Karpas-422 (cell line): ENCODE measurements at regions not wholly inside any gene's neighbourhood (a gene's known extent, or its start where the extent isn't known, plus 50 kb on each side); places are given as distances from the start of the nearest gene placed in this dataset.

ENCODE experiments used
- DNase-seq: peaks from one replicate; pipeline ENCODE4 v3.0.0-alpha.2; 2015
- H2AFZ ChIP-seq: fragments of 200-600 bp; sonication (generic); 2 replicates; pipeline ENCODE4 v1.6.1; 2014; ENCODE audit warnings: antibody characterized with exemption, low read length, mixed read lengths
- H3K27ac ChIP-seq: fragments of 200-600 bp; sonication (generic); 2 replicates; pipeline ENCODE4 v1.5.1; 2014; ENCODE audit warnings: mild to moderate bottlenecking, low read length, moderate library complexity
- H3K27me3 ChIP-seq: fragments of 200-600 bp; sonication (generic); 2 replicates; pipeline ENCODE4 v1.6.1; 2014; ENCODE audit warnings: low read length, mixed read lengths
- H3K36me3 ChIP-seq: fragments of 200-600 bp; sonication (generic); 2 replicates; pipeline ENCODE4 v1.6.1; 2014; ENCODE audit warnings: low read length, mixed read lengths; ENCODE audit not compliant: insufficient read depth
- H3K4me1 ChIP-seq: fragments of 200-600 bp; sonication (generic); 2 replicates; pipeline ENCODE4 v1.6.1; 2014; ENCODE audit warnings: mild to moderate bottlenecking, low read length, mixed read lengths
- H3K4me2 ChIP-seq: fragments of 200-600 bp; sonication (generic); 2 replicates; pipeline ENCODE4 v1.6.1; 2014; ENCODE audit warnings: low read length, low read depth, mild to moderate bottlenecking; ENCODE audit not compliant: poor library complexity, severe bottlenecking
- H3K4me3 ChIP-seq: fragments of 200-600 bp; sonication (generic); 2 replicates; pipeline ENCODE4 v1.5.1; 2014; ENCODE audit warnings: mild to moderate bottlenecking, antibody characterized with exemption, low read length, mixed read lengths
- H3K79me2 ChIP-seq: fragments of 200-600 bp; sonication (generic); 2 replicates; pipeline ENCODE4 v1.6.1; 2014; ENCODE audit warnings: mild to moderate bottlenecking, low read length, mixed read lengths
- H3K9ac ChIP-seq: fragments of 200-600 bp; sonication (generic); 2 replicates; pipeline ENCODE4 v1.6.0; 2014; ENCODE audit warnings: low read length
- H3K9me2 ChIP-seq: fragments of 200-600 bp; sonication (generic), shearing (Covaris generic); replicated peaks from 2 replicates; pipeline ENCODE4 v1.6.0; 2014; ENCODE audit warnings: mild to moderate bottlenecking, low read length, moderate library complexity; ENCODE audit not compliant: insufficient read depth
- H3K9me3 ChIP-seq: fragments of 300-700, 200-600 bp; sonication (generic); 2 replicates; pipeline ENCODE4 v1.6.1; 2014; ENCODE audit warnings: low read length, mixed read lengths
- H4K20me1 ChIP-seq: fragments of 200-600 bp; sonication (generic); 2 replicates; pipeline ENCODE4 v1.6.1; 2014; ENCODE audit warnings: mild to moderate bottlenecking, antibody characterized with exemption, low read length, low read depth; ENCODE audit not compliant: insufficient read depth

DNA sequence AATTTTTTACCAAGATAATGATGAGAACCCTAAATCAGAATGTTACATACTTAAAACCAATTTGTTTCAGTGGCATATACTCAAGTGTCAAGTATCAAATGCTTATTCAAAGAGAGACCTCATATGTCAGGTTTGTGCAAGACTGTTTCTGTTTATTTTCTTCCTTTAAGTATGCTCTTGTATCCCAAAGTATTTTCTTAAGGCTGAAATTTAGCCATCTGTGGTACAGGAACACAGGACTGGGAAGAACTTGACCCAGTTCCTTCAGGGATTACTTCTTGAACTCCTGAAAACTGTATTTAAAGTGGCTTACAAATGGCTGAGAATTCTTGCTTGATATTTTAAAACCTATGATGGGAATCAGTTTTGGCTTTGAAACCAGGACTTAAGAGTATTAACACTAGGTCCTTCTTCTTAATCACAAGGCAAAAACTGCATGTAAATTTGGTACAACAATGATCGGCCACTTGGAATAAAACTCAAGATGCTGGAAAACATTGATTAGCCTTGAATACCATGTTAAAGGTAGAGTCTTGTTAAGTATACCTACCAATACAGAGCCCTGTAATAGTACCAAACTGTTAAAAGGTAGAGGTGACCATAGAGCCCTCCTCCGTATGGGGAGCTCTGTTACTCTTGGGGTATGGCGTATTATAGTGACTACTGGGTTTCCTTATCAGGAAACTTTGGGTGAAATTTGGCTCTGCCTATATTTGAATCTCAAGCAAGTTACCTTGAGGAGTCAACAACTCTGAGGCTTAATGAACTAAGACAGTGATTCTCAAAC lies 95.9 kb downstream of the BLID start:
- Histone ChIP-seq H3K4me3 (no peak overlapping the region), H3K27me3 (no peaks in the 10 kb centered on the region), H2AFZ (no peak overlapping the region), H3K36me3 (no peaks in the 10 kb centered on the region), H3K9ac (no peak overlapping the region), H3K79me2 (no peaks in the 10 kb centered on the region), H3K4me2 (no peak overlapping the region), H3K27ac (no peak overlapping the region), H3K9me2 (no peaks in the 10 kb centered on the region), H3K9me3 (no peaks in the 10 kb centered on the region), H3K4me1 (no peaks in the 10 kb centered on the region), H4K20me1 (no peaks in the 10 kb centered on the region)
- no peak for DNase-seq

DNA sequence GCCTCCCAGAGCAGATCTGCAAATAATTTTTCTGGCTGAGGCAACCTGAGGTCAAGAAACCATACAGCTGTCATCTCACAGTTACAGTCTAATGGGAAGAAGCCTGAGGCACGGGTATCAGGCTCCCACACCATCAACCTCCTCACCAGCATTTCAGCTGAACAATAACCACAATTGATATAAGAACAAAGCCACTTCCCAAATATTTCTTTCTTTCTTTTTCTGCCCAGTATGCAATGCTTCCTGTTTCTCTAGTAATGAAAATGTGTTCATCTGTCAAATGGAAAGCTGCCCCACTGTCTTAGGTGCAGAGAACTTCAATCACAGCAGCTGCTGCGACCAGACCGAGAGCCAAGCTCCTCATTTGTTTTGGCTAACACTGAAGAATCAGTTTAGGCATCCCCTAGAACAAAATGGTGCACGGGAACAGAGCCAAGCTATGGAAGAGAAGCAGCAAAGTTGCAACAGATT lies 108.4 kb downstream of the BLID start:
- Histone ChIP-seq H3K9me3 (no peaks in the 10 kb centered on the region), H3K4me3 (no peak overlapping the region), H3K27ac (no peak overlapping the region), H3K36me3 (no peaks in the 10 kb centered on the region), H3K27me3 (no peaks in the 10 kb centered on the region), H3K9ac (no peak overlapping the region), H4K20me1 (no peaks in the 10 kb centered on the region), H3K4me1 (no peaks in the 10 kb centered on the region), H3K79me2 (no peaks in the 10 kb centered on the region), H3K9me2 (no peaks in the 10 kb centered on the region), H3K4me2 (no peak overlapping the region), H2AFZ (no peak overlapping the region)
- DNase-seq: no peak

DNA sequence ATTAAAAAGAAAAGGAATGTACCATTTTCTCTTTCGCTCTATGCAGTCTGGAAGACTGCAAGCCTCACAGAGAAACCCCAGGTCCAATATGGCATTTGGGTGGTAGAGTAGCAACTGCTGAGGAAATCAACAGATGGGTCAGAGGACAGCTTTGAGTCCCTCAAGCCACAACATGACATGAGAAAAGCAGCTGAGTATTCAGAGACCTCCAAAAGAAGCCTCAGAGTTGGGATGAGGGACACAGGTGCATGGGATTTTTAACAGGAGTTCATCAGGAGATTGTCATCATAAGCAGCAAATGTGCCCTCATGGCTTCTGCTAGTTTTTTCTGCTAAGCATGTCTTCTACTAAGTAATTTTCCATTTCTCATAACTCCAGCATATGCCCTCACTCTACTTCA lies 111.6 kb downstream of the BLID start:
- Histone ChIP-seq H3K36me3 (no peaks in the 10 kb centered on the region), H3K9me2 (no peaks in the 10 kb centered on the region), H2AFZ (no peak overlapping the region), H3K4me3 (no peak overlapping the region), H3K4me1 (no peaks in the 10 kb centered on the region), H3K27me3 (no peaks in the 10 kb centered on the region), H3K9ac (no peak overlapping the region), H3K9me3 (no peaks in the 10 kb centered on the region), H4K20me1 (no peaks in the 10 kb centered on the region), H3K4me2 (no peak overlapping the region), H3K27ac (no peak overlapping the region), H3K79me2 (no peaks in the 10 kb centered on the region)
- DNase-seq: no peak

DNA sequence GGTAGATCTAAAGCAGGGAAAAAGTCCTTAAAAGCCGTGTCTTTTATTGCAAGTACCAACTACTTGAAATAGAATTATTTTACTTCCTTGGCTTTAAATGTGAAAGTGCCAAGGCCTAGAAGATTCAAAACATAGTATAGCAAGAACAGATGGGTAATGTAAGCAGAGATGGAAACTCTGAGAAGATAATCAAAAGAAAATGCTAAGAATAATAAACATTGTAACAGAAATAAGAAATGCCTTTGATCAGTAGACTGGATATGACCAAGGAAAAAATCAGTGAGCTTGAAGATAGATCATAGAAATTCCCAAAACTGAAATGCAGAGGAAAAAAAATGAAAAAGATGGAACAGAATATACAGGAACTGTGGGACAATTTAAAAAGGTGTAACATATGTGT lies 113.1 kb downstream of the BLID start:
- Histone ChIP-seq H2AFZ (no peak overlapping the region), H3K27me3 (no peaks in the 10 kb centered on the region), H3K4me1 (no peaks in the 10 kb centered on the region), H3K9ac (no peak overlapping the region), H3K79me2 (no peaks in the 10 kb centered on the region), H3K9me3 (no peaks in the 10 kb centered on the region), H3K36me3 (no peaks in the 10 kb centered on the region), H3K27ac (no peak overlapping the region), H3K4me3 (no peak overlapping the region), H3K9me2 (no peaks in the 10 kb centered on the region), H3K4me2 (no peak overlapping the region), H4K20me1 (no peaks in the 10 kb centered on the region)
- no peak for DNase-seq

DNA sequence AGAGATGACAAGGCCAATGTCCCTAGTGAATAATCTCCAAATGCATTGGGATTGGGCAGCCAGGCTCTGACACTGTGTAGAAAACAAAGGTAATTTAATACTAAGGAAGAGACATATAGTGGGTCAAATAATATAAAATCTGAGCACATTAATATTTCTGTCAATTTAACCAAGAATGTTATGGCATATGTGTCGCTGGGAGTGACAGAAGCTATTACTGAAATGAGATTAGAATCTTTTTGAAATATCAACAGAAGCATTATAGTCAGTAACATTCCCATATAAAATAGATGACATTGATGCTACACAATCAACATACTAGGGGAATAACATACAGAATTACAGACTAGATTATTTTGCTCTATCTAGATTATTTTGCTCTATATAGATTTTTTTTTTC lies 114.0 kb downstream of the BLID start:
- Histone ChIP-seq H3K79me2 (no peaks in the 10 kb centered on the region), H3K4me1 (no peaks in the 10 kb centered on the region), H3K36me3 (no peaks in the 10 kb centered on the region), H3K4me3 (no peak overlapping the region), H4K20me1 (no peaks in the 10 kb centered on the region), H3K9me3 (no peaks in the 10 kb centered on the region), H3K9ac (no peak overlapping the region), H2AFZ (no peak overlapping the region), H3K27ac (no peak overlapping the region), H3K27me3 (no peaks in the 10 kb centered on the region), H3K4me2 (no peak overlapping the region), H3K9me2 (no peaks in the 10 kb centered on the region)
- no peak for DNase-seq

DNA sequence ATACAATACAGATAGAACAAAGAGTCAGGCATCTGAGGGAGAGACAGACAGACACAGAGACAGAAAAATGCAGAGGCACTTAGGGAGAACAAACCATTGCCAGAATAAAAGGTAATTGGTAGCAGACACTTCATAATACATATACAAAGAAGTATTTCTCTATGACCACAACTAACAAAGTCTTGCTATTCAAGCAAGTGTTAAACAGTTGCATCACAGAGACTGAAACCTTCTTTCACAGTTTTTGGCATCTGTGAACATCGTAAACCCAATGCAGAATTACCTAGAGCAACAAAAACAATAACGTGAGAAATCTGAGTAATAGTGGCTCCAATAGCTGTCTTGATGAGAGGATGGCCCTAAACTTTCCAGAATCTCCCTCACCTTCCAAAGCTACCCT lies 116.4 kb downstream of the BLID start:
- H4K20me1 ChIP-seq: no peaks in the 10 kb centered on the region
- H3K9me3 ChIP-seq: no peaks in the 10 kb centered on the region
- H3K36me3 ChIP-seq: no peaks in the 10 kb centered on the region
- H2AFZ ChIP-seq: no peak overlapping the region
- H3K27me3 ChIP-seq: no peaks in the 10 kb centered on the region
- no peak overlapping the region for H3K4me3 ChIP-seq
- no peaks in the 10 kb centered on the region for H3K79me2 ChIP-seq
- H3K4me1 ChIP-seq: no peaks in the 10 kb centered on the region
- no peak overlapping the region for H3K9ac ChIP-seq
- DNase-seq: no peak
- no peak overlapping the region for H3K4me2 ChIP-seq
- no peaks in the 10 kb centered on the region for H3K9me2 ChIP-seq
- H3K27ac ChIP-seq: no peak overlapping the region

DNA sequence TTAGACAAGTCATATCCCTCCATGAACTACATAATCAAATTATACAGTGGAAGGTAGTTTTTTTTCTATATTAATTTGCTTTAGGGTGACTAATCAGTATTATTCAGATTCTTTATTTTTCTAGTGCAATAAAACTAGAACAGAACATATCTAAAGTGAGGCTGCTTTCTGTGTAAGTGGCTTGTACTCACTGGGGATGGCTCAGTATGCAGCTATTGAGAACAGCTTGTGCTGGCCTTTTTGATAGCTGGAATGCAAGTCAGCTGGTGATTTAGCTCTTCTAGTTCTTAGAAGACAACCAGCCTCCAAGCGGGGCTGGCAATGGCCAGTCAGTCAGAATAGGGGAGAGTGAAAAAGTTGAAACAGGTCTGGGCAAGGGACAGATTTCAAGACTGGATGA lies 119.4 kb downstream of the BLID start:
- Histone ChIP-seq H3K4me2 (no peak overlapping the region), H3K4me3 (no peak overlapping the region), H4K20me1 (no peaks in the 10 kb centered on the region), H3K27ac (no peak overlapping the region), H3K79me2 (no peaks in the 10 kb centered on the region), H3K9me3 (no peaks in the 10 kb centered on the region), H3K9me2 (no peaks in the 10 kb centered on the region), H2AFZ (no peak overlapping the region), H3K9ac (no peak overlapping the region), H3K27me3 (no peaks in the 10 kb centered on the region), H3K4me1 (no peaks in the 10 kb centered on the region), H3K36me3 (no peaks in the 10 kb centered on the region)
- DNase-seq: no peak

DNA sequence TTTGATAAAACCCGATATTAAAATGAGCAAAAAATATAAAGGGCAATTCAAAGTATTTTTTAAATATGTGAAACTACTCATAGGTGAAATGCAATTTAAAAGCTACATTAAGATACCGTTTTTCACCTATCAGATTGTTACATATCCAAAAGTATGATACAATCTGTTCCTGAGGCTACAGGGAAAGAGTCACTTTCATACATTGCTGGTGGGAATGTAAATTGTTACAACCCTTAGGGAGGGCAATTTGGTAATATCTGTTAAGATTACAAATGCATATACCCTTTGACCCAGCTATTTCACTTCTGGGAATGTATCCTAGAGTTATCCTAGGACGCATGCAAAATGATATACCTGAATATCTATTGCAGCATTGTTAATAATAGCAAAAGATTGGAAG lies 132.1 kb downstream of the BLID start:
- no peaks in the 10 kb centered on the region for H3K9me2 ChIP-seq
- H2AFZ ChIP-seq: no peak overlapping the region
- no peak overlapping the region for H3K9ac ChIP-seq
- H3K79me2 ChIP-seq: no peaks in the 10 kb centered on the region
- no peaks in the 10 kb centered on the region for H3K4me1 ChIP-seq
- no peaks in the 10 kb centered on the region for H4K20me1 ChIP-seq
- DNase-seq: no peak
- no peak overlapping the region for H3K27ac ChIP-seq
- H3K4me3 ChIP-seq: no peak overlapping the region
- H3K36me3 ChIP-seq: no peaks in the 10 kb centered on the region
- no peaks in the 10 kb centered on the region for H3K27me3 ChIP-seq
- H3K4me2 ChIP-seq: no peak overlapping the region
- H3K9me3 ChIP-seq: no peaks in the 10 kb centered on the region
